ENCODE measurements at regions not wholly inside any gene's neighbourhood (a gene's known extent, or its start where the extent isn't known, plus 50 kb on each side); places are given as distances from the start of the nearest gene placed in this dataset.

DNA sequence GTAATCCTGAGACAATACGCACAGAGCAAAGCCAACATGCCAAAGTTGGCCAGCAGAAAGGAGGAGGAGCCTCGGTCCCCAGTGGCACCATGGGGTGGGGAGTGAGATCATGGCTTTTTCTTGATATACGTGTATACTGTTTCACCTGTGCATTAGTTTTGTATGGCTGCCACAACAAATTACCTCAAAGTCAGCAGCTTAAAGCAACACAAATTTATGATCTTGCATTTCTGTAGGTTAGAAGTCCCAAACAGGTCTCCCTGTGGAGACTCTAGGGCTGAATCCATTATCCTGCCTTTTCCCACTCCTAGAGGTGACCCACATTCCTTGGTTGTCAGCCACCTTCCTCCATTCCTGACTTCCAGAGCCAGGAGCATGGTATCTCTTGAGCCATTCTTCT lies 176.9 kb upstream of the NSMCE3 start:
- no peaks in the 10 kb centered on the region for H3K36me3 ChIP-seq
- no peak for TF ChIP-seq CTCF (IDR thresholded peaks at IDR 0.05)
- TF ChIP-seq POLR2AphosphoS5 (IDR thresholded peaks at IDR 0.05; ENCODE audit: insufficient read depth in 1 of 2, low read depth in 1 of 2) = no peak
- no peak for TF ChIP-seq POLR2A (IDR thresholded peaks at IDR 0.05)
- no peaks in the 10 kb centered on the region for H3K27me3 ChIP-seq
- DNase-seq (ENCODE audit: extremely low spot score in 2 of 2) = no peak
- H3K4me3 ChIP-seq = no peak overlapping the region
- no peaks in the 10 kb centered on the region for H3K4me1 ChIP-seq
- no peaks in the 10 kb centered on the region for H3K9me3 ChIP-seq
- H3K27ac ChIP-seq = no peak overlapping the region
- intact Hi-C loops (cut with DNase I) = no loop called here

- Histone ChIP-seq H3K36me3 (no peaks in the 10 kb centered on the region), H3K4me3 (no peak overlapping the region), H3K9me3 (no peaks in the 10 kb centered on the region), H3K27ac (no peak overlapping the region), H3K4me1 (no peaks in the 10 kb centered on the region), H3K27me3 (no peaks in the 10 kb centered on the region)
- TF ChIP-seq CTCF (IDR thresholded peaks at IDR 0.05) (no peak), POLR2A (IDR thresholded peaks at IDR 0.05) (no peak), POLR2AphosphoS5 (IDR thresholded peaks at IDR 0.05; ENCODE audit: insufficient read depth in 1 of 2, low read depth in 1 of 2) (no peak)
- intact Hi-C loops (cut with DNase I) = no loop called here
- DNase-seq (ENCODE audit: extremely low spot score in 2 of 2) = no peak
Observed at GRCh38 chr15:29442532-29442931, 172.9 kb upstream of the NSMCE3 start.

DNA sequence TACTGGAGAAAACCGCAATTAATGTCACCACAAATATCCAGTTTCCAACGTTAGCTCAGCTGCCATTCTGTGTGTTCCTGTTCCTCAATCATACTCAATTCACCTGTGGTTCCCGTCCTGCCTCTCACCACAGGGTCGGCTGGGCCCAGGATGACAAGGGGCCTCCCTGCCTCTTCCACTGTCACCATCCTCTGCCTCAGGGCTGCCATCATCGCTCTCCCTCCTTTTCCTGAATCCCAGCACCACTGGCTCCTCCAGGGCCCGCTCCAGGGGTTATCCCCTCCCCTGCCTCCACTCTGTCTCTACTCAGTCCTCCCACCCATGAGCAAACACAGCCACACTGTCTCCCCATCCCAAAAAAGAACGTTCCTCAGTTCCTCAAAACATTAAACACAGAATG lies 170.9 kb upstream of the NSMCE3 start:
- DNase-seq (ENCODE audit: extremely low spot score in 2 of 2) = no peak
- no peak overlapping the region for H3K27ac ChIP-seq

DNA sequence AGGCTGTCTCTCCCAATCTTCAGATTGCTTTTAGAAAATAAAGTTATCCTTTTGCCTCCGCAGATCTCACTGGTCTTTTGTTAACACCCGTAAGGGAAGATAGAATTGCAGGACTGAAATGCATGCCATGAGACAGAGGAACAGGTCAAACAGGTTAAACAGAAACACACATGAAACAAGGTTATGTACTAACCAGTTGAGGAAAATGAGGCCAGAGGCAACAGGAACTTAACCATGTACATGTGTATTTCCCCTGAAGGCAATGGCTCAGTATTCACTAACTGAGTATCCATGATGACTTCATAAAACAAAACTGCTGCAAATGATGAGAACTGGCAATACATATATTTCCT lies 169.1 kb upstream of the NSMCE3 start:
- no peak overlapping the region for H3K4me3 ChIP-seq
- H3K9me3 ChIP-seq = no peaks in the 10 kb centered on the region
- TF ChIP-seq CTCF (IDR thresholded peaks at IDR 0.05) (no peak), POLR2AphosphoS5 (IDR thresholded peaks at IDR 0.05; ENCODE audit: insufficient read depth in 1 of 2, low read depth in 1 of 2) (no peak), POLR2A (IDR thresholded peaks at IDR 0.05) (no peak)
- H3K27me3 ChIP-seq = no peaks in the 10 kb centered on the region
- intact Hi-C loops (cut with DNase I) = no loop called here
- no peaks in the 10 kb centered on the region for H3K4me1 ChIP-seq
- H3K27ac ChIP-seq = no peak overlapping the region
- no peak for DNase-seq (ENCODE audit: extremely low spot score in 2 of 2)
- H3K36me3 ChIP-seq = no peaks in the 10 kb centered on the region

More for the DNA sequence above, 170.9 kb upstream of the NSMCE3 start:
- Histone ChIP-seq H3K9me3 (no peaks in the 10 kb centered on the region), H3K4me1 (no peaks in the 10 kb centered on the region), H3K27me3 (no peaks in the 10 kb centered on the region), H3K36me3 (no peaks in the 10 kb centered on the region), H3K4me3 (no peak overlapping the region)
- intact Hi-C loops (cut with DNase I) = no loop called here
- TF ChIP-seq POLR2A (IDR thresholded peaks at IDR 0.05) = no peak

DNA sequence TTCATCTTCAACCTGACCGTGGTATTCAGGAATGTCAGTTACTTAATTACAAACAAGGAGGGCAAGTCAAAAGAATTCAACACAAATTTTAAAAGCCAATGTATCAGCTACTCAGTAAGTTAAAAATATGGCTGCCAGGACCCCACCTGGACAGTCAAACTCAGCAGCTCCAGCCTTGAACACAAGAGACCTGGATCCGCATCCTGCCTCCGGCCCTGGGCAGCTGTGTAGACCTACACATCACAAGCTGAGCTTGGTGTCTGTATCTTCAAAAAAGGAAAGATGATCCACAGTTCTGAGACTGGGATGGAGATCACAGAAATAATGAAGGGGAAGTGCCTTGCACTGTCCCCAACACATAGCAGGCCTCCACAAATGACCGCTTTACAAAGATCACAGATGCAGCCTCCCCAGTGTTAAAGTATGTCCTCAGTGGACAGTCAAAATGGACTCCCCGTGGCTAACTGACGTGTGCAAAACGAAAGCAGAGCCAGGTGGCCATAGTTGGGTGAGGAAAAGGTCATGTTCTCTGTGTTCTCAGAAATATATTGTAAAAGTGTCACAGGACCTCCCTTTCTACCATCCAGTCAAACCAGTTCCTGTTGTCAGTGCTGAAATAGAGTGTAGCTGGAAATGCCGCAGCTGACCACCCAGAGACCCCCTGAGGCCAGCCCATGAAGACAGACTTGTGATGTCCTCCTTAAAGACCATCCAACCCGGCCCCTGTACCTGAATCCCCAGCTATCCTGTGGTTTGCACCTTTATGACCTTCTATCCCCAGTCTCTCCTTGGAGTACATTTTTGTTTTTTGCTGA lies 168.5 kb upstream of the NSMCE3 start:
- no peaks in the 10 kb centered on the region for H3K36me3 ChIP-seq
- DNase-seq (ENCODE audit: extremely low spot score in 2 of 2) = peak; percentile 46 to 52
- no peak for TF ChIP-seq CTCF (IDR thresholded peaks at IDR 0.05)
- no peak for TF ChIP-seq POLR2AphosphoS5 (IDR thresholded peaks at IDR 0.05; ENCODE audit: insufficient read depth in 1 of 2, low read depth in 1 of 2)
- TF ChIP-seq POLR2A (IDR thresholded peaks at IDR 0.05) = no peak
- H3K27ac ChIP-seq = no peak overlapping the region
- intact Hi-C loops (cut with DNase I) = no loop called here
- no peaks in the 10 kb centered on the region for H3K9me3 ChIP-seq
- H3K27me3 ChIP-seq = no peaks in the 10 kb centered on the region
- H3K4me1 ChIP-seq = no peaks in the 10 kb centered on the region
- H3K4me3 ChIP-seq = no peak overlapping the region

Measured in vagina (tissue), 2 donors.